Breast epithelium (tissue), 3 donors: ENCODE measurements at regions not wholly inside any gene's neighbourhood (a gene's known extent, or its start where the extent isn't known, plus 50 kb on each side); places are given as distances from the start of the nearest gene placed in this dataset.

ENCODE experiments used
- CTCF ChIP-seq, 3 donors: fragments of 450-650 bp; IDR thresholded peaks; one replicate each; pipeline ENCODE4 v1.5.1; 2016 to 2017; ENCODE audit warnings: antibody characterized with exemption in 3 of 3, mild to moderate bottlenecking in 3 of 3, moderate library complexity in 3 of 3
- POLR2A ChIP-seq: fragments of 450-650 bp; IDR thresholded peaks from one replicate; pipeline ENCODE4 v1.6.1; 2016; ENCODE audit warnings: antibody characterized with exemption, mild to moderate bottlenecking, moderate library complexity

GRCh38 chr3:105077060-105077822, 289.5 kb upstream of the ALCAM start:
- TF ChIP-seq CTCF (IDR thresholded peaks at IDR 0.05) (no peak), POLR2A (no peak)
